KOPT-K1 (cell line): ENCODE measurements at regions not wholly inside any gene's neighbourhood (a gene's known extent, or its start where the extent isn't known, plus 50 kb on each side); places are given as distances from the start of the nearest gene placed in this dataset.
"Not testable (repeated sequence)": the region's sequence is repeated elsewhere in the genome, so short reads cannot be mapped to it uniquely, and the experiment has no call there.

Experiments used
- H3K27ac ChIP-seq: fragments of 200-600 bp; sonication (generic); 2 replicates; pipeline ENCODE4 v1.5.1; 2016; ENCODE audit warnings: antibody characterized with exemption, mild to moderate bottlenecking, low read depth, low read length; ENCODE audit not compliant: poor library complexity, severe bottlenecking
- H3K36me3 ChIP-seq: fragments of 200-600 bp; sonication (generic); 2 replicates; pipeline ENCODE4 v1.5.1; 2017; ENCODE audit warnings: antibody characterized with exemption, mild to moderate bottlenecking, low read length, moderate library complexity; ENCODE audit not compliant: insufficient read depth
- H3K9me3 ChIP-seq: fragments of 200-600 bp; sonication (generic); 2 replicates; pipeline ENCODE4 v1.5.1; 2017; ENCODE audit warnings: antibody characterized with exemption, low read length, mild to moderate bottlenecking; ENCODE audit not compliant: insufficient read depth, poor library complexity, severe bottlenecking

GRCh38 chr14:30035361-30035760, 107.7 kb upstream of the PRKD1 start:
- no peak overlapping the region for H3K27ac ChIP-seq
- no peaks in the 10 kb centered on the region for H3K36me3 ChIP-seq
- H3K9me3 ChIP-seq = no peaks in the 10 kb centered on the region

GRCh38 chr14:30045720-30046119, 118.1 kb upstream of the PRKD1 start:
- Histone ChIP-seq H3K9me3 (no peaks in the 10 kb centered on the region), H3K36me3 (no peaks in the 10 kb centered on the region), H3K27ac (no peak overlapping the region)

- Histone ChIP-seq H3K27ac (no peak overlapping the region), H3K36me3 (no peaks in the 10 kb centered on the region), H3K9me3 (no peaks in the 10 kb centered on the region)
Measured at GRCh38 chr14:30053103-30053502, 125.5 kb upstream of the PRKD1 start.

- Histone ChIP-seq H3K27ac (no peak overlapping the region), H3K9me3 (no peaks in the 10 kb centered on the region), H3K36me3 (no peaks in the 10 kb centered on the region)
Measured at GRCh38 chr14:30054201-30054600, 126.6 kb upstream of the PRKD1 start.

GRCh38 chr14:30058401-30058800, 130.8 kb upstream of the PRKD1 start:
- Histone ChIP-seq H3K27ac (no peak overlapping the region), H3K9me3 (no peaks in the 10 kb centered on the region), H3K36me3 (no peaks in the 10 kb centered on the region)

- Histone ChIP-seq H3K9me3 (no peaks in the 10 kb centered on the region), H3K36me3 (no peaks in the 10 kb centered on the region), H3K27ac (no peak overlapping the region)
Measured at GRCh38 chr14:30063746-30064145, 136.1 kb upstream of the PRKD1 start.

- no peaks in the 10 kb centered on the region for H3K36me3 ChIP-seq
- no peak overlapping the region for H3K27ac ChIP-seq
- no peaks in the 10 kb centered on the region for H3K9me3 ChIP-seq
Measured at GRCh38 chr14:30064454-30064853, 136.8 kb upstream of the PRKD1 start.

GRCh38 chr14:30069536-30069935, 141.9 kb upstream of the PRKD1 start:
- H3K27ac ChIP-seq = no peak overlapping the region
- H3K36me3 ChIP-seq = no peaks in the 10 kb centered on the region
- H3K9me3 ChIP-seq = peaks cover 13% of the 10 kb centered on the region

- H3K27ac ChIP-seq, H3K36me3 ChIP-seq: not testable (repeated sequence)
- peaks cover 13% of the 10 kb centered on the region for H3K9me3 ChIP-seq
Measured at GRCh38 chr14:30072454-30072853, 144.8 kb upstream of the PRKD1 start.

- Histone ChIP-seq H3K36me3 (no peaks in the 10 kb centered on the region), H3K9me3 (peaks cover 2% of the 10 kb centered on the region), H3K27ac (no peak overlapping the region)
Measured at GRCh38 chr14:30077946-30078345, 150.3 kb upstream of the PRKD1 start.

GRCh38 chr14:30078811-30079402, 151.3 kb upstream of the PRKD1 start:
- no peaks in the 10 kb centered on the region for H3K9me3 ChIP-seq
- no peak overlapping the region for H3K27ac ChIP-seq
- H3K36me3 ChIP-seq = no peaks in the 10 kb centered on the region

GRCh38 chr14:30082486-30082885, 154.8 kb upstream of the PRKD1 start:
- Histone ChIP-seq H3K9me3 (no peaks in the 10 kb centered on the region), H3K36me3 (no peaks in the 10 kb centered on the region), H3K27ac (no peak overlapping the region)

GRCh38 chr14:30084811-30085210, 157.2 kb upstream of the PRKD1 start:
- Histone ChIP-seq H3K27ac (no peak overlapping the region), H3K9me3 (no peaks in the 10 kb centered on the region), H3K36me3 (no peaks in the 10 kb centered on the region)

- Histone ChIP-seq H3K36me3 (no peaks in the 10 kb centered on the region), H3K9me3 (no peaks in the 10 kb centered on the region), H3K27ac (no peak overlapping the region)
Measured at GRCh38 chr14:30085943-30086342, 158.3 kb upstream of the PRKD1 start.

- Histone ChIP-seq H3K27ac (no peak overlapping the region), H3K36me3 (no peaks in the 10 kb centered on the region), H3K9me3 (no peaks in the 10 kb centered on the region)
Measured at GRCh38 chr14:30088620-30089019, 161.0 kb upstream of the PRKD1 start.

GRCh38 chr14:30108975-30109700, 181.5 kb upstream of the PRKD1 start:
- no peaks in the 10 kb centered on the region for H3K36me3 ChIP-seq
- H3K9me3 ChIP-seq = no peaks in the 10 kb centered on the region
- H3K27ac ChIP-seq = no peak overlapping the region
